ENCODE measurements at regions not wholly inside any gene's neighbourhood (a gene's known extent, or its start where the extent isn't known, plus 50 kb on each side); places are given as distances from the start of the nearest gene placed in this dataset.

DNA sequence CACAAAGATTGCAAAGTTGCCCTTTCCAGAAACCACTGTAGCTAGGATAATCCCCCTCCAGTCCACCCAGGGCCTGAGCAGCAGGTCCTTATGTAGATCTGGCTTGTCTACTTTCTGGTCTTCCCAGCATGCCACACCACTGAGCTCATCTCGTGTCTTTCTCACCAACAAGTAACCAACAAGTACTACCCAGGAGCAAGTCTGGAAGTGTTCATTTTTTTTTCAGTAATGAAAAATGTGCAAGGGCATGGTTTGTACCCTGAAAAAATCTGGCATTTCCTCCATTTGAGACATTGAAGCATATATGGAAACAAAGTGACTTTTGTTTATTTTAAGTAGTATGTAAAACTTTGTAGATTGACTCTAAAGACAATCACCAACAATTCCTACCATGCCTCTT lies 120.8 kb downstream of the INHBA start:
- H3K4me3 ChIP-seq (replicated peaks in 1 of 2; ENCODE audit: low read depth in 2 of 2, low read length in 2 of 2), result no peak overlapping the region
- DNase-seq (ENCODE audit: low read depth in 2 of 2), result no peak
- TF ChIP-seq, protein P1, sequence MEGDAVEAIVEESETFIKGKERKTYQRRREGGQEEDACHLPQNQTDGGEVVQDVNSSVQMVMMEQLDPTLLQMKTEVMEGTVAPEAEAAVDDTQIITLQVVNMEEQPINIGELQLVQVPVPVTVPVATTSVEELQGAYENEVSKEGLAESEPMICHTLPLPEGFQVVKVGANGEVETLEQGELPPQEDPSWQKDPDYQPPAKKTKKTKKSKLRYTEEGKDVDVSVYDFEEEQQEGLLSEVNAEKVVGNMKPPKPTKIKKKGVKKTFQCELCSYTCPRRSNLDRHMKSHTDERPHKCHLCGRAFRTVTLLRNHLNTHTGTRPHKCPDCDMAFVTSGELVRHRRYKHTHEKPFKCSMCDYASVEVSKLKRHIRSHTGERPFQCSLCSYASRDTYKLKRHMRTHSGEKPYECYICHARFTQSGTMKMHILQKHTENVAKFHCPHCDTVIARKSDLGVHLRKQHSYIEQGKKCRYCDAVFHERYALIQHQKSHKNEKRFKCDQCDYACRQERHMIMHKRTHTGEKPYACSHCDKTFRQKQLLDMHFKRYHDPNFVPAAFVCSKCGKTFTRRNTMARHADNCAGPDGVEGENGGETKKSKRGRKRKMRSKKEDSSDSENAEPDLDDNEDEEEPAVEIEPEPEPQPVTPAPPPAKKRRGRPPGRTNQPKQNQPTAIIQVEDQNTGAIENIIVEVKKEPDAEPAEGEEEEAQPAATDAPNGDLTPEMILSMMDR (IDR thresholded peaks at IDR 0.05; ENCODE audit: low read depth, low read length), result no peak

DNA sequence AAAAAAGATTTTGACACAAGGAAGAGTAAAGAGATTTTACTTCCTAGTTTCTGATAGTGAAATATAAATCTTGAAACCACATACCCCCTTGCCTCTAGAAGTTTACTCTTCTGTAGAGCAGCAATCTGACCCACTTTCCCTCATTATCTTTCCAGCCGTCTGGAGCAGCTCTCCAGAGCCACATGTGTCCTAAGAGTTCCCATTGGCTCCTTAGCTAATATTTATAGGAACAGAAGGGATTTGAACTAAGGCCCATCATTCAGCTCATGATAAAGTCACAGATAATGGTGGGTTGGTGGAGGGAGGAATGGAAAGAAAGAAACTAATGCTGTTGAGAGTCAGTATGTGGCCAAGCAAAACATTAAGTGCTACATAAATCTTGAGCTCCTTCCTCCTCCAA lies 121.8 kb downstream of the INHBA start:
- TF ChIP-seq, protein P1 (IDR thresholded peaks at IDR 0.05; ENCODE audit: low read depth, low read length), result no peak
- DNase-seq (ENCODE audit: low read depth in 2 of 2), result no peak

DNA sequence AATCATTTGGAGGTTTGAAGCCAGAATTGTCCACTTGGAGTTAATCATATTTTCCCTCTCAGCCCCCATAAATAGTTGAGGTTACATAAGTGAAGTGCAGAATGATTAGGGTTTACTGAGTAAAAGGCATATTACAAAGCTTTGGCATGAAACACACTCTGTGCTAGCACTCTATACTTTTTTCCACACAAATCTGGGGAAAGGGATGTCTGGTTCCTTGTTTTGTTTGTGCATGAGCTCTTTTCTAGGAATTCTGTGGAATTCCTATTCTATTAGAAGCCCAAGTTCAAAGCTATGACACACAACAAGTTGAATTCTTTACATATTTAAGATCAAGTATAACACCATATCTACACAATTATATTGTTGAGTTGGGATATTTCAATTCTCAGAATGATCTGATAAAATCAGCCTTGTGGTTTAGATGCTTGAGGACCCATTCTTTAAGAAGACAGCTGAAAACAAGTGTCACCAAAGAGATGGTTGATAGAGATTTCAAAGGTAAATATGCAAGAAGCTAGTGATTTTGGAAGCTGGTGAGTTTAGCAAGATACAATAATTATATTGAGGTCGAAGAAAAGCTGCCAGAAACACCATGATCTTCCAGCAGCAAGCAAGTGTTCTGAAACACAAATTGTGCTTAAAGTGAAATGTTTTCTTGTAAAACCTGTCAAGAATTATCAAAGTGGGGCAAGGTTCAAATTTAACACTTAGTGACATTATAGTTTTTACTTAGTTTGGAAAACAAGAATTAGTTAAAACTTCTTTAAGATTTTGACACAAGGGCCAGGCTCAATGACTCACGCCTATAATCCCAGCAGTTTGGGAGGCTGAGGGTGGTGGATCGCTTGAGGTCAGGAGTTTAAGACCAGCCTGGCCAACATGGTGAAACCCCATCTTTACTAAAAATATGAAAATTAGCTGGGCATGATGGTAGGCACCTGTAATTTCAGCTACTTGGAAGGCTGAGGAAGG lies 122.6 kb downstream of the INHBA start:
- DNase-seq (ENCODE audit: low read depth in 2 of 2), result peak; percentile 65 to 86

More for the DNA sequence above, 121.8 kb downstream of the INHBA start:
- H3K4me3 ChIP-seq (replicated peaks in 1 of 2; ENCODE audit: low read depth in 2 of 2, low read length in 2 of 2), result no peak overlapping the region

DNA sequence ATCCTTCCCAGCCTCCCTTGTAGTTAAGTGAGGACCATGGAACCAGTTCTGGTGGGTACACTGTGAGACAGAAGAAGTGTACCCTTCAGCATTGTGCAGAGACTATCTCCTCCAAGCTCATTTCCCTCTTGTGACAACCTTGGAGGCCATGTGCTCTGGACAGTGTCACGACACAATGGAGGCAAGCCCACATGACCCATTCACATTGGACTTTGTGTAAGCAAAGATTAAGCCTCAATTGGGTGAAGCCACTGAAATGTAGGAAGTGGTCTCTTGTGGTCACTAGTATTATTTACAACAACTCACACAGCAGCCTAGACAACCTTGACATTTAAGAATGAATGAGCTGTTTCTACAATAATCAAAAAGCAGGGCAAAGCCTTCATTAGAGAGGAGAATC lies 124.2 kb downstream of the INHBA start:
- no peak for DNase-seq (ENCODE audit: low read depth in 2 of 2)
- TF ChIP-seq, protein P1 (IDR thresholded peaks at IDR 0.05; ENCODE audit: low read depth, low read length), result no peak
- no peak overlapping the region for H3K4me3 ChIP-seq (replicated peaks in 1 of 2; ENCODE audit: low read depth in 2 of 2, low read length in 2 of 2)

More for the DNA sequence above, 122.6 kb downstream of the INHBA start:
- no peak overlapping the region for H3K4me3 ChIP-seq (replicated peaks in 1 of 2; ENCODE audit: low read depth in 2 of 2, low read length in 2 of 2)
- TF ChIP-seq, protein P1 (IDR thresholded peaks at IDR 0.05; ENCODE audit: low read depth, low read length), result no peak

DNA sequence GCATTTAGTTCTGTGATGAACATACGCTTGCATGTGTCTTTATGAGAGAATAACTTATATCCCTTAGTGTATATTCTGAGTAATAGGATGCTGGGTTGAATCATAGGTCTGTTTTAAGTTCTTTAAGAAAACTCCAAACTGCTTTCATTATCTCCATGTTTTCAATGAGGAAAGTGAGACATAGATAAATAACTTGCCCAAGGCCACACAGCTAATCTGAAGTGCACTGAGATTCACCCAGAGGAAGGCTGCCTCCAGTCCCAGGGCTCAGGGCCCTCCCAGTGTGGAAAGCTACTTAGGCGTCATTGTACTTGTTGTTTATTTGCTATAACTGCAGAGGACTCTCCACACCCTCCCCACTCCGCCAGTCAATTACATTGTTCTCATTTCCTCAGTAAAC lies 126.7 kb downstream of the INHBA start:
- DNase-seq (ENCODE audit: low read depth in 2 of 2), result peak in 1 of 2 donors; percentile 26
- TF ChIP-seq, protein P1 (IDR thresholded peaks at IDR 0.05; ENCODE audit: low read depth, low read length), result no peak

DNA sequence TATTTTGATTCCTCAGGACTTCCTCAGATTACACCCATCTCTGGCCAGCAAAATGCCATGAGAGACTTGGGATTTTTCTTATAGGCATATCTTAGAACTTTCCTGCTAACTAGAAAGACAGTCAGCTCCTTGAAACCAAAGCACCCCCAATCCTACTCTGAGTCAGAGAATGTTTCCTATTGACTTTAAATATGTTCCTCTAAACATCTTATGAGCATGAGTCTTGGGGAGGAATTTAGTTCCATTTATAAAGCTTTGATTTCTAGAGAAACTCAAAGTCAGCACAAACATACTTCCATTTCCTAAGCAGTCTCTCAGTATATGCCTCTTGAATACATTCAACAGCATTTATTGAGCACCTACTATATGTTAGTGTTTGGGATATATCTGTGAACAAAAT lies 128.5 kb downstream of the INHBA start:
- H3K4me3 ChIP-seq (replicated peaks in 1 of 2; ENCODE audit: low read depth in 2 of 2, low read length in 2 of 2), result no peak overlapping the region
- TF ChIP-seq, protein P1 (IDR thresholded peaks at IDR 0.05; ENCODE audit: low read depth, low read length), result no peak
- peak in 1 of 2 donors; percentile 64 for DNase-seq (ENCODE audit: low read depth in 2 of 2)

More for the DNA sequence above, 126.7 kb downstream of the INHBA start:
- H3K4me3 ChIP-seq (replicated peaks in 1 of 2; ENCODE audit: low read depth in 2 of 2, low read length in 2 of 2), result no peak overlapping the region

Measured in cardiac fibroblast (primary cell).